Right renal pelvis (tissue), 4 donors: ENCODE measurements at regions not wholly inside any gene's neighbourhood (a gene's known extent, or its start where the extent isn't known, plus 50 kb on each side); places are given as distances from the start of the nearest gene placed in this dataset.
"Not testable (repeated sequence)": the region's sequence is repeated elsewhere in the genome, so short reads cannot be mapped to it uniquely, and the experiment has no call there.

Experiments
- DNase-seq, 4 donors: peaks; one replicate each; pipeline ENCODE4 v3.0.0-alpha.2; 2013; ENCODE audit warnings: low read depth in 4 of 4, low spot score in 3 of 4, missing footprints in 1 of 4

- DNase-seq = not testable (repeated sequence)
Measured at GRCh38 chr2:55124682-55125081, 74.4 kb upstream of the RTN4 start.

- DNase-seq = no peak
Measured at GRCh38 chr2:55123851-55124269, 73.6 kb upstream of the RTN4 start.

GRCh38 chr2:55120634-55121359 is 70.5 kb upstream of the RTN4 start:
- DNase-seq = peak; percentile 41 to 65 (median 48)

- no peak for DNase-seq
Measured at GRCh38 chr2:55119711-55120487, 69.6 kb upstream of the RTN4 start.

GRCh38 chr2:55118643-55119083 is 68.4 kb upstream of the RTN4 start:
- no peak for DNase-seq

- DNase-seq = no peak
Measured at GRCh38 chr2:55116966-55117365, 66.7 kb upstream of the RTN4 start.

- DNase-seq = no peak
Measured at GRCh38 chr2:55116598-55116964, 66.3 kb upstream of the RTN4 start.

GRCh38 chr2:55115761-55116597 is 65.7 kb upstream of the RTN4 start:
- DNase-seq = no peak

DNA sequence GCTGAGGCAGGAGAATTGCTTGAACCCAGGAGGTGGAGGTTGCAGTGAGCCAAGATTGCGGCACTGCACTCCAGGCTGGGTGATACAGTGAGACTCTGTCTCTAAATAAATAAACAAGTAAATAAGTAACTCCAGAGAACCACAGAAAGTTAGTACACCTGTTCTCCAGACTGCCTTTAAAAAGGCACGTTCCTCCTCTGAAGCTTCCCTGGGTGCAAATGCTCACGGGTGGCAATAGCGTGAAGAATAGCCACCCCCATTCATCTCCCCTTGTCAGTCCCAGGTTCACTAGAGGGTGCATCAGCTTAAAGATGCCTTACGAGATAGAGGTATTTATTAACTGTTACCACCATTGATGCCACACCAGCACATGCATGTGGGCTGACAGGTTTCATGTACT is 64.3 kb upstream of the RTN4 start:
- no peak for DNase-seq

- DNase-seq = no peak
Measured at GRCh38 chr2:55114082-55114481, 63.8 kb upstream of the RTN4 start.

DNA sequence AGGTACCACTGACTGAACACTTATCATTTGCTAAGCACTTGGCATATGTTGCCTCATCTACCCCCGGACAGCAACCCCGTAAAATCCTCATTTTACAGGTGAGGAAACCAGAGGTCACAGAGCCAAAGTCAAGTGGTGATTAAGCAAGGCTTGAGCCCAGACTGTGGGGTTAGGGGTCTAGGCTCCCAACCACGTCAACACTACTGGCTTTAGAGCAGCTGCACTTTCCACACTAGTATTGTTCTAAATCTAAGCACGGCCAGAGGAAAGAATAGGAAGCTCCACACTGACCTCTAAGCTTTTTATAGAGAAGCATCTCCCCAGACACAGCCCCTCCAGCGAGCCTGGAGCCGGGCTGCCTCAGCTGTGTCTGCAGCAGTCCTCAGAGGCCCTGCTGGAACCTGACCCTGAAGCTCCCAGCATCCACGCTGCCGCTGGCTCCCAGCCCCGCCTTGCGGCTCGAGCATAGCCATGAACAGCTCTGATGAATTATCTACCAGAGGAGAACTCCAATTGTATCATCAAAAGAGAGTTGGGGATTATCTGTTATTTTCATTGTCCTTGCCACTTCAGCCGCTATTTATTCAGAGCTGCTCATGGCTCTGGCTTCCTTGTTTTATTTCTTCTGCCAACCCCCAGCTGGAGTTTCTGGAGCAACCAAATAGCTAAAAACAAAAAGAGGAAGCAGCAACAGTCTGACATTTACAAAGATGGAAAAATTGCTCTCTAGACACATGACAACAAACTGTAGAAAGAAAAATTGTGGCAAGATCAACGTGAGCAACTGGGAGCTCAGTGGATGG is 62.2 kb upstream of the RTN4 start:
- DNase-seq = peak in 2 of 4 donors; percentile 23 to 33

- no peak for DNase-seq
Measured at GRCh38 chr2:55111570-55112228, 61.4 kb upstream of the RTN4 start.

DNA sequence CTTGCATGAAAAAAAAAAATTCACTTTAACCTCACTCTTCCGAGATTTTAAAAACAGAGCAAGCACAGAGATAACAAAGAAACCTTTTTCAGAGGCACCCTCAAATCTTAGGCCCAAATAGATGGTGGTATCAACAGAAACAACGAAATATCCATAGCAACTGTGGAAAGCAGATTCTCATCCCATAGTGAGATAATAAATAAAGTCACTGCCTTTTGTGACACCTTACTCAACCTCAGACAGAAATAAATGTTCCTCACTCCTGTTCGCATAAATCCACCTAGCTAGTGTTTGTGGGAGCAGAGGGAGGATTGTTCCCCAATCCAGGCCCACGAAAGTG is 60.9 kb upstream of the RTN4 start:
- DNase-seq = no peak

DNA sequence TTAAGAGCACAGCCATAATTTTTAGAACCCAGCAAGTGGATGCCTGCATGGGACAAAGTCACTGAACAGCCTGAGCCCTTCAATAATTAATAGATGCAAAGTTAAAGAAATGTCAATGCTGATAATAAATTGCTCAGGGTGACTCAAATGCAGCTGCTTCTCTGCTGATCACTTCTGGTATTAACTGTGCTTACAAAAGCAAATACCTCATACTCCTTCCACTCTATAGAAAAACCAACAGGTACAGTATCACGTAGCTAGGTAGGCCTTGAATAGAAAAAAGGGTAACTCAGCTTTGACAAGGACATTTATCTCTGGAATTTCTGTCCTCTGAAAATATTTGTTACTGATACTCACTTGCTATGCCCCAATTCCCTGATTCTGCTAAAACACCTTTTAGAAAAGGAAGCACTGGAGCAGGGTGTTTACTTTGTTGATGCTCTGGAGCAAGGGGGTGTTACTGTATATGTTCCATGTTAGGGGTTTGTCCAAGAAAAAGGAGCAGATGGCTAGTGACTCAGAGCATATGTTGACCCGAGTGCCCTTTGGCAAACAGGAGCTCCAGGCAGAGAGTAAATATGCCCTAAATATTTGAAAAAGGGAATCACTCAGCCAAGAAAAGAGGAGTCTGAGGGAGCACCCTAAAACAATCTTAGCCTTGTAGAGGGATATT is 59.1 kb upstream of the RTN4 start:
- DNase-seq = no peak

- DNase-seq = no peak
Measured at GRCh38 chr2:55108456-55109160, 58.4 kb upstream of the RTN4 start.

DNA sequence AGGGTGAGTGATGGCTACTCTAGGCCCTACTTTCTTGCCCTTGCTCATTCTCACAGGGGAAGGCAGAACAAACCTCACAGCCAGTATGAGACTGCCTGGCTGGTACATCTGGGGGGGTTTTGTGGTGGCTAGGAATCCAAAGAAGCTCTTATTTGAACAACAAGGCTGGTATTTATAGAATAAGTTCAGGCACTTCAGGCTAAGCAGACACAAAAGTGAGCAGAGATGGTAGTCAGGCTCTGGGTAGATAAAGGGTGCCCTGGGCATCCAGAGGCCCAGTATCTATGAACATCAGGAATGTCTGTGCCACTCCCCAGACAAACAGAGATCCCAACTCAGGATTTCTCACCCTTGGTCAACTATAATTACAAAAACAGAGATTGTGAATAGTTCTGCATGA is 57.2 kb upstream of the RTN4 start:
- no peak for DNase-seq

DNA sequence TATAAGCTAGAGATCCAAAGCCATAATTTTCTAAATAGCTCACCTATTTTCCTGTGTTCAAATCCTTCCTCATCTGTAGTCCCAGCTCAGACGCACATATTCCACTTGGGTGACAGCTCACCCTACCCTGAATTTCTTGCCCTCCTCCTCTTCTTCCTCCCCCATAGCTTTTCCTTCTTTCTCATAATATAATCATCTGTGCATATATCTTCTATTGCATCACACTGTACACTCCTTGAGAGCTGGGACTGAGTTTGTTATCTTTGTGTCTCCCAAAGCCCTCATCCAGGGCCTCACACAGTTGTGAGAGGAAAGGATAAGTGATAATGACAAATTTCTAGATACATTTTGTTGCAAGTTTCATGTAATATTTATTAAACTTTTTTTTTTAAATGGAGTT is 55.9 kb upstream of the RTN4 start:
- DNase-seq = no peak

DNA sequence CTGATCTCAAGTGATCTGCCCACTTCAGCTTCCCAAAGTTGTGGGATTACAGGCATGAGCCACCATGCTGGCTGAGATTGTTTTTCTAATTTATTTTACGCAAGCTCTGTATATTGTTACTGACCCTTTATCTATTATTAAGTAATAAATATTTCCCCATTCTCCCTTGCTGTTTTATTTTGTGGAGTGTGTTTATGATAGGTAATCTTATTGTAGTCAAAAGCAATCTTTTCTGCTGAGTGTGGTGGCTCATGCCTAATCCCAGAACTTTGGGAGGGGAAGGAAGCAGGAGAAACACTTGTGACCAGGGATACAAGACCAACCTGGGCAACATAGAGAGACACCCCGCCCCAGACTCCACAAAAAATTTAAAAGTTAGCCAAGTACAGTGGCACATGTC is 55.2 kb upstream of the RTN4 start:
- no peak for DNase-seq

- DNase-seq = no peak
Measured at GRCh38 chr2:55103046-55103445, 52.8 kb upstream of the RTN4 start.
